Astrocyte (in vitro differentiated cells and primary cell): ENCODE measurements at regions not wholly inside any gene's neighbourhood (a gene's known extent, or its start where the extent isn't known, plus 50 kb on each side); places are given as distances from the start of the nearest gene placed in this dataset.

Source experiments
- CTCF ChIP-seq: IDR thresholded peaks from 2 replicates; pipeline ENCODE4 v1.5.1; 2011; ENCODE audit warnings: low read depth, mild to moderate bottlenecking, inconsistent platforms, low read length, moderate library complexity; ENCODE audit not compliant: insufficient read depth
- EZH2 ChIP-seq: IDR thresholded peaks from 2 replicates; pipeline ENCODE4 v1.6.1; 2012; ENCODE audit warnings: mild to moderate bottlenecking, low read length, inconsistent platforms; ENCODE audit not compliant: insufficient read depth

- no peak for TF ChIP-seq CTCF
- no peak for TF ChIP-seq EZH2
Observed at GRCh38 chr7:20916311-20916710, 129.6 kb upstream of the SP8 start.
